Hippocampal formation (tissue), 2 donors: ENCODE measurements at regions not wholly inside any gene's neighbourhood (a gene's known extent, or its start where the extent isn't known, plus 50 kb on each side); places are given as distances from the start of the nearest gene placed in this dataset.

Source experiments
- DNase-seq, 2 donors: peaks; one replicate each; lab custom pipeline; 2025; lab: John Stamatoyannopoulos, UW

GRCh38 chr2:12286347-12286746 is 430.4 kb upstream of the TRIB2 start:
- DNase-seq: no peak

GRCh38 chr2:12287220-12287751 is 429.4 kb upstream of the TRIB2 start:
- no peak for DNase-seq

- no peak for DNase-seq
Observed at GRCh38 chr2:12288048-12288447, 428.7 kb upstream of the TRIB2 start.

DNA sequence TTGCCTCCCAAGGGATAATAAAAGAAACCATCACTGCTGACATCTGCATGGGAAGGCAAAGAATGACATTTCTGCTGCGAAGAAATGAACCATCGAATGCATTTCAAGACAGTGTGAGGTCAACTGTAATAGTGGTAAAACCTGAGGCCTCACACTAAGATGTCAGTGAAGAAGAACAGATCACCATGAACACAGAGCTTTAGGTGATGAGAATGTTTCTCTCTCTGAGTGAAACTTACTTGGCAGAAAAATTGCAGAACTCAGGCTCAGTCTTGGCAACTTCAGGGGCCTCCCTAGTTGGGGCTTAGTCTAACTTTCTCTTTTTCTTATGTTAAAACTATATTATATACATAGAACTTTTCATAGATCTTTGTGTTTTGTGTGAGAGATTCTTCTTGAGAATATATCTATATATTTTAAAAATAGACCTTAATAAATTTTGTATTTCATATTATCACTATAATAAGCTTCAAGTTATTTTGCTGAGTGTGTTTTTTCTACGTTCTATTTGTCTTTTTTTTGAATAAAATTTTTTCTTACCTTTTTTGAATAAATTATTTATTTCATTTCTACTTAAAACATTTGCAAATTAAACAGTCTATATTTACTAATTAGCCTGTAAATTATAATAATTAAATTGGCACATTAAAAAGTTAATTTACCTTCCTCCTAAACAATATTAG is 427.5 kb upstream of the TRIB2 start:
- DNase-seq: no peak

GRCh38 chr2:12291303-12291702 is 425.4 kb upstream of the TRIB2 start:
- DNase-seq: no peak

DNA sequence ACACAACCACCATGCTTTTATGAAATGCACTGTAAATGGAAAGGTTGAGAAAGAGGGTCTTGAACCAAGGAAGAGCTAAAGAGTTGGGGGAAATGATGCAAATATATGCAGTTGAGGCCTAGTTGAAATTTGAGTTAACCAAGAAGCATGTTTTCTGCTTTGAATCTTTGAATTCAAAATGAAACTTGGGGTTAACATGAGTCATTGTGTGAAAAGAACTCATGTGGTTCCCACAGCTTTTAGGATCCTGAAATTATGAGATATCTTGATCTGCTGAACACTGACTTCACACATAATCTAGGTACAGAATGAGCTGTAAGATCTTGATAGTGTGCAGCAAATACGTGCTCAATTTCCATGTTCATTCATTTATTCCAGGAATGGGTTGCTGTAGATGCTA is 422.9 kb upstream of the TRIB2 start:
- no peak for DNase-seq

GRCh38 chr2:12295856-12296519 is 420.7 kb upstream of the TRIB2 start:
- DNase-seq: no peak

DNA sequence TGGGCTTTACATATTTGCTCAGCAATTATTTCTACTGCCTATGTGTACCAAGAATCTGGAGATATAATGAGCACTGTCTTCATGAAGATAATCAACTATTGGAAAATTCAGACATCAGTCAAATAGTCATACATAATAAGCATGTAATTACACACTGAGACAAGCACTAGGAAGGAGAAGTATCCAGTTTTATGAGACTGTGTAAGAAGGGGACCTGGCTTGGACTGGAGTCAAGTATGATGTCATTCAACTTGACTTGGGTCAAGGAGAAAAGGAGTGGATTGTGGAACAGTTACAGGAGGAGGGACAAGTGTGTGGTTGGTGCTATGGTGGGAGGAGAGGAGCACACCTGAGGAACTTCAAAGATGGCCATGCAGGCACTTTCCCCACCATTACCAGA is 419.8 kb upstream of the TRIB2 start:
- no peak for DNase-seq

DNA sequence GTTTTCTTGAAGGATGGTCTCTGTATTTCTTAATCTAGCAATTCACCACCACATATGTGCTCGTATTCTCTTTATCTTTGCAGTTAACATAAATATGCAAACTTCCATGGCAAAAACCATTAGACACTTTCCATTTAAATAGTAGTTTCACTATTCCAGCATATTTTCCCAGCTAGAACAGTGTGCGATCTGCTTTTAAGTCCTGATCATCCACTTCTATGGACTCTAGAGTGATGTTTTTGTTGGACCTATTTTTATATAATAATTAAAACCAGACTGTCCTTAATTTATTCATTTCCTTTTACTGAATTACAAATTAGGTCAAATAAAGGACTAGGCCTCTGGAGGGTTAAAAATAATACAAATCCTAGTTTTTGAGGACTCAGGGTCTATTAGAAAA is 418.4 kb upstream of the TRIB2 start:
- no peak for DNase-seq

- DNase-seq: no peak
Observed at GRCh38 chr2:12299431-12299830, 417.3 kb upstream of the TRIB2 start.

GRCh38 chr2:12300019-12300602 is 416.6 kb upstream of the TRIB2 start:
- DNase-seq: no peak

DNA sequence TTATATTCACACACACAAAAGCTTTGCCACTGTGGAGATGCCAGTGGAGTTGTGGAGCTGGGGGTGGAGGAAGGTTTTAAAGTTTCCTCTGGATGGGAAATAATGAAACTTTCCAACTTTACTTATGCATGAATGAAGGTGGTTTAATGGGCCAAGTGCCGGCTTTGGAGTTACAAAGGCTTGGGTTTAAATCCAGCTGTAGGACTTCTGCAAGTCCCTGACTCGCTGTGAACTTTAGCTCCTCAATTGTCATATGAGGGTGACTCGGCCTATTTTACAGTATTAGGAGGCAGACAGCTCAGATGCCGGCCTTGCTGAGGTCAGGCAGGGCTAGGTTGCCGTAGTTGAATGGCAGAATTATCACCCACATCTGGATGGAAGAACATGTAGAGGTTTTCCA is 415.8 kb upstream of the TRIB2 start:
- DNase-seq: no peak

- DNase-seq: no peak
Observed at GRCh38 chr2:12302140-12302539, 414.6 kb upstream of the TRIB2 start.

DNA sequence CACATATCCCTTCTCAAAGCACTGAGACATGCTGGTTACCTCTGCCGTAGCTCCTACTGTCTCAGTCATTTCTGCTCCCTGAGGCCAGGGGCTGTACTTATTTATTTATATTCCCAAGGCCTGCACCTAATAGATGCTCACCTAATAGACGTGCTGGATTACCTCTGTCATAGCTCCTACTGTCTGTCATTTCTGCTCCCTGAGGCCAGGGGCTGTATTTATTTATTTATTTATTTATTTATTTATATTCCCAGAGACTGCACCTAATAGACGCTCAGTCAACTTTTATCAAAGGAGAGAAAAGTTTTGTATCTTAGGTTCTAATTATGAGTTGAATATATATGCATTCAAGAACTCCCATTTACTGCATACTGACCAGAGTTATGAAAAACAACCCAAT is 414.0 kb upstream of the TRIB2 start:
- no peak for DNase-seq

GRCh38 chr2:12303181-12304030 is 413.3 kb upstream of the TRIB2 start:
- DNase-seq: no peak

GRCh38 chr2:12304564-12305171 is 412.1 kb upstream of the TRIB2 start:
- no peak for DNase-seq

- DNase-seq: no peak
Observed at GRCh38 chr2:12305931-12306330, 410.8 kb upstream of the TRIB2 start.

DNA sequence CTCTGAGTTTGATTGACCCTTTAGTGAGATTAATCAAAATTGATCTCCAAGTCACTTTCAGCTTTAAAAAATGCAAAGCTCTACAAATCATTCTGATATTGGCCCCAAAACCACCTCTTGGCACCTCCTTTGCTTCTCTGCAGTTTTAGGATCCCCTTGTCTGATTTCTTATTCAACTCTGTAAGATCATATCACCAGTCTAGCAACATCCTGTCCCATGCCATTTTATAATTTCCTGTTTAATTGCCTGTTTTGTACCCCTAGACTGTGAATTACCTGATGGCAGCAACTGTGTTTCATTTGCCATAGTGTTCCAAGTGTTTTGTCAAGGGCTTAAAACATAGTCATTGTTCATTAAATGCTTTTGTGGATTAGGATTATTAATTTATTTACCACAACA is 406.3 kb upstream of the TRIB2 start:
- no peak for DNase-seq

DNA sequence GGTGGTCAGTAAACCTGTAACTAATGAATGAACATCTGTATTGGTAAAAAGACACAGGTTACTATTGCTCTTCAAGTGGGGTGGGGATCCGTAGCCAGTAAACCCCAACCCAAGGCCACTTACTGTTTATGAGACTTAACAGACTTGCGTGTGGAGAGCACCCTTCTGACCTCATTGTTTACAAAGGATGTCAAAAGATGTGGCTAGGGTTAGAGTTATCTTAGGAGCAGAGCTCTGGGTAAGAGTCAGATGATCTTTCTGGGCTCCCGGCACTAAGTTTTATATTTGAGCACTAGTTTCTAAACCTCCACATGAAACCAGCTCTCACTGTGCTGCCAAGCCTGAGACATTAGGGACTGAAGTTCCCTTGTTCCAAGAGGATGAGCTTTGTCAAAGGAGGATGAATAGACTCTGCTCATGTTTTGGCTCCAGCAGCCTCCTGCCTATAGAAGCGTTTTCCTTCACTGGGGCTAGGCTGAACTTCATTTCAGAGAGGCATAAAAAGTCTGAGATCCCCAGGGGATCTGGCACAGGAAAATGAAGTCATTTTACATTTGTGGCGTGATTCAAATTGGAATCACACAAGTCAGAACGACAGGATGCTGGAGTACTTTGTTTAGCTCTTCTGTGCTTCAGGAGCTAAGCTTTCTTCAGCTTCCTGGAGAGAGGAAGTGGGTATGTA is 403.1 kb upstream of the TRIB2 start:
- DNase-seq: no peak

GRCh38 chr2:12314127-12314760 is 402.5 kb upstream of the TRIB2 start:
- no peak for DNase-seq

DNA sequence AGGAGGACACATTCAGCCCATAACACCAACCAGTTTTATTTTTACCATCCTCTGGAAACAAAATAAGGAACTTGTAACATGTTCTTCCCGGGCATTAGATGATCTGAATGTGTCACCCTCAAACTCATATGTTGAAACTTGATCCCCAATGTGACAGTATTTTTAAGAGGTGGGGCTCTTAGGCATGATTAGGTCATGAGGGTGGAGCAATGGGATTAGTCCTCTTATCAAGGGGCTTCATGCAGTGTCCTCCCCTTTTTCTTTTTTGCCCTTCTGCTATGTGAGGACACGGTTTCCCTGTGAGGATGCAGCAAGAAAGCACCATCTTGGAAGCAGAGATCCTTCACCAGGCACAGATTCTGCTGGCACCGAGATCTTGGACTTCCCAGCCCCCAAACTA is 401.5 kb upstream of the TRIB2 start:
- no peak for DNase-seq
